ENCODE measurements at regions not wholly inside any gene's neighbourhood (a gene's known extent, or its start where the extent isn't known, plus 50 kb on each side); places are given as distances from the start of the nearest gene placed in this dataset.

DNA sequence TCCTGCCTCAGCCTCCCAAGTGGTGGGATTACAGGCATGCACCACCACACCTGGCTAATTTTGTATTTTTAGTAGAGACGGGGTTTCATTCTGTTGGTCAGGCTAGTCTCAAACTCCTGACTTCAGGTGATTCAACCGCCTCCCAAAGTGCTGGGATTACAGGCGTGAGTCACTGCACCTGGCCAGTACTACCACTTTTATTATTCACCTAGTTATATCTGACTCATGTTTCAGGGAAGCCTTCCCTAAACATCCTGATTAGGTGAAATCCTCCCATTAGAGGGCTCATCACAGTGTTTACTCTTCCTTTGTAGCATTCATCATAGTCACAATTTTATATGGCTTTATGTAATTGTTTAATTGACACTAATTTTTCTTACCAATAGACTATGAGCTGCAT, 295.3 kb upstream of the SOX5 start:
- TF ChIP-seq, protein P1, sequence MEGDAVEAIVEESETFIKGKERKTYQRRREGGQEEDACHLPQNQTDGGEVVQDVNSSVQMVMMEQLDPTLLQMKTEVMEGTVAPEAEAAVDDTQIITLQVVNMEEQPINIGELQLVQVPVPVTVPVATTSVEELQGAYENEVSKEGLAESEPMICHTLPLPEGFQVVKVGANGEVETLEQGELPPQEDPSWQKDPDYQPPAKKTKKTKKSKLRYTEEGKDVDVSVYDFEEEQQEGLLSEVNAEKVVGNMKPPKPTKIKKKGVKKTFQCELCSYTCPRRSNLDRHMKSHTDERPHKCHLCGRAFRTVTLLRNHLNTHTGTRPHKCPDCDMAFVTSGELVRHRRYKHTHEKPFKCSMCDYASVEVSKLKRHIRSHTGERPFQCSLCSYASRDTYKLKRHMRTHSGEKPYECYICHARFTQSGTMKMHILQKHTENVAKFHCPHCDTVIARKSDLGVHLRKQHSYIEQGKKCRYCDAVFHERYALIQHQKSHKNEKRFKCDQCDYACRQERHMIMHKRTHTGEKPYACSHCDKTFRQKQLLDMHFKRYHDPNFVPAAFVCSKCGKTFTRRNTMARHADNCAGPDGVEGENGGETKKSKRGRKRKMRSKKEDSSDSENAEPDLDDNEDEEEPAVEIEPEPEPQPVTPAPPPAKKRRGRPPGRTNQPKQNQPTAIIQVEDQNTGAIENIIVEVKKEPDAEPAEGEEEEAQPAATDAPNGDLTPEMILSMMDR (conservative IDR thresholded peaks at IDR 0.05; ENCODE audit: low read depth, low read length), result no peak
- TF ChIP-seq EZH2 (IDR thresholded peaks at IDR 0.05; ENCODE audit: low read length, unreplicated experiment) (no peak), EZH2phosphoT487 (IDR thresholded peaks at IDR 0.05; ENCODE audit: borderline replicate concordance, low read length) (no peak)

All from PC-3 (cell line).